ENCODE measurements at regions not wholly inside any gene's neighbourhood (a gene's known extent, or its start where the extent isn't known, plus 50 kb on each side); places are given as distances from the start of the nearest gene placed in this dataset.
"Not testable (repeated sequence)": the region's sequence is repeated elsewhere in the genome, so short reads cannot be mapped to it uniquely, and the experiment has no call there.

GRCh38 chr10:29756451-29756850 lies 121.7 kb upstream of the SVIL start:
- no peak for DNase-seq (ENCODE audit: low spot score)

- no peak for DNase-seq (ENCODE audit: low spot score)
Observed at GRCh38 chr10:29753283-29753682, 118.5 kb upstream of the SVIL start.

GRCh38 chr10:29751684-29752083 lies 116.9 kb upstream of the SVIL start:
- no peak for DNase-seq (ENCODE audit: low spot score)

- no peak for DNase-seq (ENCODE audit: low spot score)
Observed at GRCh38 chr10:29751240-29751639, 116.5 kb upstream of the SVIL start.

GRCh38 chr10:29749150-29749549 lies 114.4 kb upstream of the SVIL start:
- no peak for DNase-seq (ENCODE audit: low spot score)

- DNase-seq (ENCODE audit: low spot score) = no peak
Observed at GRCh38 chr10:29748109-29748650, 113.4 kb upstream of the SVIL start.

GRCh38 chr10:29746080-29746797 lies 111.5 kb upstream of the SVIL start:
- DNase-seq (ENCODE audit: low spot score) = no peak

GRCh38 chr10:29740981-29741545 lies 106.3 kb upstream of the SVIL start:
- DNase-seq (ENCODE audit: low spot score) = no peak

GRCh38 chr10:29738341-29738740 lies 103.6 kb upstream of the SVIL start:
- no peak for DNase-seq (ENCODE audit: low spot score)

- no peak for DNase-seq (ENCODE audit: low spot score)
Observed at GRCh38 chr10:29737074-29737593, 102.4 kb upstream of the SVIL start.

GRCh38 chr10:29736366-29737073 lies 101.7 kb upstream of the SVIL start:
- DNase-seq (ENCODE audit: low spot score) = peak; percentile 79

GRCh38 chr10:29735628-29736365 lies 101.0 kb upstream of the SVIL start:
- DNase-seq (ENCODE audit: low spot score) = peak; percentile 91

GRCh38 chr10:29734962-29735627 lies 100.3 kb upstream of the SVIL start:
- DNase-seq (ENCODE audit: low spot score) = peak; percentile 69

GRCh38 chr10:29734640-29734961 lies 99.8 kb upstream of the SVIL start:
- no peak for DNase-seq (ENCODE audit: low spot score)

GRCh38 chr10:29733323-29733722 lies 98.6 kb upstream of the SVIL start:
- DNase-seq (ENCODE audit: low spot score) = no peak

GRCh38 chr10:29732918-29733317 lies 98.1 kb upstream of the SVIL start:
- no peak for DNase-seq (ENCODE audit: low spot score)

- DNase-seq (ENCODE audit: low spot score) = no peak
Observed at GRCh38 chr10:29731760-29732159, 97.0 kb upstream of the SVIL start.

GRCh38 chr10:29730969-29731368 lies 96.2 kb upstream of the SVIL start:
- no peak for DNase-seq (ENCODE audit: low spot score)

- DNase-seq (ENCODE audit: low spot score) = no peak
Observed at GRCh38 chr10:29730458-29730857, 95.7 kb upstream of the SVIL start.

- no peak for DNase-seq (ENCODE audit: low spot score)
Observed at GRCh38 chr10:29728541-29729049, 93.8 kb upstream of the SVIL start.

GRCh38 chr10:29725927-29726326 lies 91.2 kb upstream of the SVIL start:
- DNase-seq (ENCODE audit: low spot score) = not testable (repeated sequence)
